ENCODE measurements at regions not wholly inside any gene's neighbourhood (a gene's known extent, or its start where the extent isn't known, plus 50 kb on each side); places are given as distances from the start of the nearest gene placed in this dataset.

DNA sequence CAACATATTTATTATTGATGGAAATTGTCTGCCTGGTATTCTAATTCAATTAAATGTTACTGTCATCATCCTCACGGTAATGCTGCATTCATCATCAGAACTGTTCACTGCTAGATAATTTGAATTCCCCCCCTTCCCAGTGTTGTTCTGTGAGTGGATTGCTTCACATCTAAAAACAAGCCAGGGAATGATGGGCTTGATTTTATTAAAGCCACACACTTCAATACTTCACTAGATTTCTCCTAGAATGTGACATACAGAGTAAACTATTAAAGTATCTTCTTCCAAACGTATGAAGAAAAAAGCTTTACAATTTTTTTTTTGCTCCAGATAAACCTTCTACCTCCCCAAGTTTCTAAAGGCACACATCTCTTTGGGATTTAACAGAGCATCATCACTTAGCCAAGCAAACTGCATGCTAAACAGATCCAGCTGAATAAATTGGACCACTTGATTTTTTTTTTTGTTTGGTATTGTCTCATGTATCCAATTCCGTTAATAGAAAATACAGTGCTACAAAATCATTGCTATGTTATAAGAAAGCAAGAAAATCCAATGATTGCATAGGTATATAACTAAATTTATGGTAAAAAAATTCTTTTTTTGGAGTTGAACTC lies 692.4 kb downstream of the MTRR start:
- TF ChIP-seq, protein P1, sequence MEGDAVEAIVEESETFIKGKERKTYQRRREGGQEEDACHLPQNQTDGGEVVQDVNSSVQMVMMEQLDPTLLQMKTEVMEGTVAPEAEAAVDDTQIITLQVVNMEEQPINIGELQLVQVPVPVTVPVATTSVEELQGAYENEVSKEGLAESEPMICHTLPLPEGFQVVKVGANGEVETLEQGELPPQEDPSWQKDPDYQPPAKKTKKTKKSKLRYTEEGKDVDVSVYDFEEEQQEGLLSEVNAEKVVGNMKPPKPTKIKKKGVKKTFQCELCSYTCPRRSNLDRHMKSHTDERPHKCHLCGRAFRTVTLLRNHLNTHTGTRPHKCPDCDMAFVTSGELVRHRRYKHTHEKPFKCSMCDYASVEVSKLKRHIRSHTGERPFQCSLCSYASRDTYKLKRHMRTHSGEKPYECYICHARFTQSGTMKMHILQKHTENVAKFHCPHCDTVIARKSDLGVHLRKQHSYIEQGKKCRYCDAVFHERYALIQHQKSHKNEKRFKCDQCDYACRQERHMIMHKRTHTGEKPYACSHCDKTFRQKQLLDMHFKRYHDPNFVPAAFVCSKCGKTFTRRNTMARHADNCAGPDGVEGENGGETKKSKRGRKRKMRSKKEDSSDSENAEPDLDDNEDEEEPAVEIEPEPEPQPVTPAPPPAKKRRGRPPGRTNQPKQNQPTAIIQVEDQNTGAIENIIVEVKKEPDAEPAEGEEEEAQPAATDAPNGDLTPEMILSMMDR (IDR thresholded peaks at IDR 0.05; ENCODE audit: low read depth, low read length), result no peak
- TF ChIP-seq EZH2phosphoT487 (IDR thresholded peaks at IDR 0.05; ENCODE audit: low read depth), result no peak
